ENCODE measurements at regions not wholly inside any gene's neighbourhood (a gene's known extent, or its start where the extent isn't known, plus 50 kb on each side); places are given as distances from the start of the nearest gene placed in this dataset.

DNA sequence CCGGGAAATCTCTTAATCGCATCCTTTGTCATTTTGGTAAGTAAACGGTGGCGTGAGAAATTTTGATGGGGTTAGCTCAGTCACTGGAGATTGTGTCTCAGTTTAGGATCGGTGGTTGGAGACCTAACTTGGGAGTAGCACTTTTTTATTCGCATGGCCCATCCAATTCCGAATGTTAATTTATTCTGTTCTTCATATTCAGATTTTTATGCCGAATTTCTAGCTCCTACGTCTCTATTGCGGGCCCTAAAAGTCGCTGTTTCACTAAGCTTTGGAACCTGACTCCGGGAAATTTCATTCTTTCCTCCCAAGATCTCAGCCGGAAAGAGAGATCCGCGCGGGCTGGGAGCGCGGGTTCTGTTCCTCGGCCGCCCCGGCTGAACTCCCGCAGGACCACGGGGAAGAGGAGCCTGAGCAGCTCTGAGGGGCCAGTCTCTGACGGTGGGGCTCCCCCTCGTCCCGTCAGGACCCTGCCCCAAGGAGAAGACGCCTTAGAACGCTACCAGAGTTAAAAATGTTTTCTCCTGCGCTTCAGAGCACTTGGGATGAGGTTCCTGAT lies 279.7 kb downstream of the FAM72C start:
- ATAC-seq (no peak), DNase-seq (no peak)

DNA sequence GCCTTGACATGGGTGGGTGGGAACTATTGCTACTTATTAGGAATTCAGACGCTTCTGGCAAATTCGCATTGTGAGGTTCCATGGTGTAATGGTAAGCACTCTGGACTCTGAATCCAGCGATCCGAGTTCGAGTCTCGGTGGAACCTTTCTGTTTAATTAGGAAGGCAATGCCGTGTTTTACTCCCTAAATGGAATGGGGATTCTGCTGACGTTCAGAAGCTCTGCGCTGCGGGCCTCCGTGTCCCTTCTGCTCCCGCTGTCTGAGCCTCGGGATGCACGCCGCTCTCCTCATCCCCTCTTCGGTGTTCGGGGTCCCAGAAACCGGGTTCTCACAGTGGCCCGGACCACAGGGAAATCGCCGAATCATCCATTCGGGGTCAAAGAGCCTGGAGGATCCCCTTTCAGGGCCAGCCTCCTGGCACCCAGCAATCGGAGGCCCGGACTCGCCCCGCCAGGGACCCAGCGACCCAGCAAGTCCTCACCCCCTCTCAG lies 280.3 kb downstream of the FAM72C start:
- Histone ChIP-seq H3K4me1 (no peaks in the 10 kb centered on the region), H3K9me3 (no peaks in the 10 kb centered on the region), H3K27me3 (ENCODE audit: low read depth) (peaks cover 55% of the 10 kb centered on the region), H3K36me3 (no peaks in the 10 kb centered on the region), H3K27ac (no peak overlapping the region), H3K4me3 (no peak overlapping the region)
- intact Hi-C loops (cut with DNase I): no loop called here
- DNase-seq (no peak), ATAC-seq (no peak)
- no peak for TF ChIP-seq CTCF (IDR thresholded peaks at IDR 0.05)

More for the DNA sequence above, 279.7 kb downstream of the FAM72C start:
- no peak overlapping the region for H3K27ac ChIP-seq
- H3K4me1 ChIP-seq: no peaks in the 10 kb centered on the region
- intact Hi-C loops (cut with DNase I): no loop called here
- peaks cover 61% of the 10 kb centered on the region for H3K27me3 ChIP-seq (ENCODE audit: low read depth)
- no peak overlapping the region for H3K4me3 ChIP-seq
- no peak for TF ChIP-seq CTCF (IDR thresholded peaks at IDR 0.05)
- no peaks in the 10 kb centered on the region for H3K36me3 ChIP-seq
- no peaks in the 10 kb centered on the region for H3K9me3 ChIP-seq

DNA sequence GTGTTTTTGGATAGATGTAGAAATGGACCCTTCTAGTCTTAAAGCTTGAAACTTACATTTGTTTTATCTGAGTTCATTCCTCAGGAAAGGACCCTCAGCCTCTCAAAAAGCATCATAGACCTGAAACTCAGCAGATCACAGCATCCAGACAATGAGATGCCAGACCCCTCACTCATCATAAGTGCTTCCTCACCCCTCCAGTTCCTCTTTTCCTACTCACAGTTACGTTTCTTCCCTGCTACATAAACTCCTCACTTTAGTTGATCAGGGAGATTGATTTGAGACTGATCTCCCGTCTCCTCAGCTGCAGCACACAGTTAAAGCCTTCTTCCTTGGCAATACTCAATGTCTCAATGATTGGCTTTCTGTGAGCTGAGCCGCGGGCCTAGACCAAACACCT lies 282.0 kb downstream of the FAM72C start:
- TF ChIP-seq CTCF (IDR thresholded peaks at IDR 0.05): no peak
- Histone ChIP-seq H3K9me3 (no peaks in the 10 kb centered on the region), H3K36me3 (no peaks in the 10 kb centered on the region), H3K27me3 (ENCODE audit: low read depth) (peaks cover 42% of the 10 kb centered on the region), H3K4me1 (no peaks in the 10 kb centered on the region), H3K4me3 (no peak overlapping the region), H3K27ac (no peak overlapping the region)
- intact Hi-C loops (cut with DNase I): no loop called here
- DNase-seq: no peak
- no peak for ATAC-seq

GRCh38 chr1:143680304-143680703 lies 291.5 kb downstream of the FAM72C start:
- intact Hi-C loops (cut with DNase I): no loop called here
- Histone ChIP-seq H3K36me3 (no peaks in the 10 kb centered on the region), H3K27ac (no peak overlapping the region), H3K27me3 (ENCODE audit: low read depth) (peaks cover 13% of the 10 kb centered on the region), H3K4me3 (no peak overlapping the region), H3K4me1 (no peaks in the 10 kb centered on the region), H3K9me3 (no peaks in the 10 kb centered on the region)
- no peak for TF ChIP-seq CTCF (IDR thresholded peaks at IDR 0.05)
- DNase-seq (no peak), ATAC-seq (no peak)

- TF ChIP-seq CTCF (IDR thresholded peaks at IDR 0.05): no peak
- Histone ChIP-seq H3K9me3 (peaks cover 7% of the 10 kb centered on the region), H3K4me3 (no peak overlapping the region), H3K27ac (no peak overlapping the region), H3K27me3 (ENCODE audit: low read depth) (peaks cover 34% of the 10 kb centered on the region), H3K36me3 (no peaks in the 10 kb centered on the region), H3K4me1 (no peaks in the 10 kb centered on the region)
- intact Hi-C loops (cut with DNase I): no loop called here
- ATAC-seq (no peak), DNase-seq (no peak)
Observed at GRCh38 chr1:143672983-143673382, 298.8 kb downstream of the FAM72C start.

Data from lower lobe of right lung (tissue), 2 donors.